ENCODE measurements at regions not wholly inside any gene's neighbourhood (a gene's known extent, or its start where the extent isn't known, plus 50 kb on each side); places are given as distances from the start of the nearest gene placed in this dataset.

DNA sequence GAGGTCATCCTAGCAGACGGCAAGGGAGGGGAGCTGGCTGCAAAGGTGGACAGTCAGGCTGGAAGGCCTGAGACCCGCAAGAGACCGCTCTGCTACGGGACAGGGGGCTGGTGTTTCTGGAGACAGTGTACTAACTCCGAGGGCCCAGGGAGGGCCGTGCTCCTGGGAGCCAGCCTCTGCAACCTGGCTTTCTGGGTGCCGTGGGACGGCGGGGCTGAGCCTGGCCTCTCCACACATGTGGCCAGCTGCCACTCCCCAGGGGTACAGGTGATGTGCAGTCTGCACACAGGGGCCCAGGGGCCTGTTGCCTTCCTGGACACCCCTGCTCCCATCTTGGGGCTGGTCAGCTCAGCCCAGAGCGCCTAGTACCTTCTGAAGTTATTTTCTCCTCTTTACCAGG, 92.2 kb downstream of the MRPL36 start:
- Histone ChIP-seq H3K36me3 (replicated peaks in 1 of 2; ENCODE audit: control insufficient read depth in 1 of 2, insufficient read depth in 2 of 2, low read length in 2 of 2) (no peaks in the 10 kb centered on the region), H3K4me1 (ENCODE audit: control insufficient read depth in 1 of 2, insufficient read depth in 2 of 2, low read length in 2 of 2) (no peaks in the 10 kb centered on the region), H4K20me1 (ENCODE audit: insufficient read depth, low read length) (no peaks in the 10 kb centered on the region), H3K4me2 (replicated peaks; ENCODE audit: extremely low read depth, low read length, poor library complexity, severe bottlenecking) (no peak overlapping the region), H3K79me2 (ENCODE audit: insufficient read depth, low read length) (no peaks in the 10 kb centered on the region), H2AFZ (ENCODE audit: insufficient read depth, low read depth, low read length, poor library complexity, severe bottlenecking) (no peak overlapping the region), H3K27me3 (ENCODE audit: control insufficient read depth in 2 of 2, insufficient read depth in 2 of 2, low read length in 2 of 2) (peaks cover 2 to 13% of the 10 kb centered on the region in 2 donors), H3K9me3 (replicated peaks in 1 of 2; ENCODE audit: control insufficient read depth in 1 of 2, insufficient read depth in 1 of 2, low read length in 2 of 2) (no peaks in the 10 kb centered on the region), H3K9ac (ENCODE audit: insufficient read depth, low read length, poor library complexity, severe bottlenecking) (no peak overlapping the region), H3K27ac (ENCODE audit: low read depth in 1 of 2, low read length in 2 of 2) (no peak overlapping the region), H3K4me3 (replicated peaks in 1 of 3; ENCODE audit: low read depth in 2 of 3, low read length in 3 of 3) (no peak overlapping the region)
- Mint-ChIP-seq H3K4me3 (no peak overlapping the region), H3K4me1 (no peaks in the 10 kb centered on the region), H3K27ac (no peak overlapping the region), H3K27me3 (ENCODE audit: low read depth in 3 of 3) (peaks cover 16 to 28% (median 19%) of the 10 kb centered on the region in 3 donors), H3K9me3 (peaks cover 0 to 16% (median 6%) of the 10 kb centered on the region in 7 donors), H3K36me3 (no peaks in the 10 kb centered on the region)
- no peak for TF ChIP-seq CTCF (IDR thresholded peaks at IDR 0.05)
- intact Hi-C loops (cut with micrococcal nuclease): no loop called here
- 91% methylated on average over 5 of the region's 10 CpGs for WGBS (ENCODE audit: insufficient coverage)
- DNase-seq: no peak

- Histone ChIP-seq H3K4me1 (ENCODE audit: control insufficient read depth in 1 of 2, insufficient read depth in 2 of 2, low read length in 2 of 2) (no peaks in the 10 kb centered on the region), H3K4me3 (replicated peaks in 1 of 3; ENCODE audit: low read depth in 2 of 3, low read length in 3 of 3) (no peak overlapping the region), H4K20me1 (ENCODE audit: insufficient read depth, low read length) (no peaks in the 10 kb centered on the region), H3K9ac (ENCODE audit: insufficient read depth, low read length, poor library complexity, severe bottlenecking) (no peak overlapping the region), H2AFZ (ENCODE audit: insufficient read depth, low read depth, low read length, poor library complexity, severe bottlenecking) (no peak overlapping the region), H3K9me3 (replicated peaks in 1 of 2; ENCODE audit: control insufficient read depth in 1 of 2, insufficient read depth in 1 of 2, low read length in 2 of 2) (no peaks in the 10 kb centered on the region), H3K4me2 (replicated peaks; ENCODE audit: extremely low read depth, low read length, poor library complexity, severe bottlenecking) (no peak overlapping the region), H3K79me2 (ENCODE audit: insufficient read depth, low read length) (no peaks in the 10 kb centered on the region), H3K36me3 (replicated peaks in 1 of 2; ENCODE audit: control insufficient read depth in 1 of 2, insufficient read depth in 2 of 2, low read length in 2 of 2) (no peaks in the 10 kb centered on the region), H3K27me3 (ENCODE audit: control insufficient read depth in 2 of 2, insufficient read depth in 2 of 2, low read length in 2 of 2) (peaks cover 2 to 13% of the 10 kb centered on the region in 2 donors), H3K27ac (ENCODE audit: low read depth in 1 of 2, low read length in 2 of 2) (no peak overlapping the region)
- intact Hi-C loops (cut with micrococcal nuclease): no loop called here
- no peaks in the 10 kb centered on the region for H3K4me1 Mint-ChIP-seq
- peaks cover 0 to 16% (median 6%) of the 10 kb centered on the region in 7 donors for H3K9me3 Mint-ChIP-seq
- no peak for DNase-seq
- peaks cover 16 to 28% (median 21%) of the 10 kb centered on the region in 3 donors for H3K27me3 Mint-ChIP-seq (ENCODE audit: low read depth in 3 of 3)
- WGBS (ENCODE audit: insufficient coverage): 94% methylated on average over 5 of the region's 11 CpGs
- H3K27ac Mint-ChIP-seq: no peak overlapping the region
- no peaks in the 10 kb centered on the region for H3K36me3 Mint-ChIP-seq
- no peak for TF ChIP-seq CTCF (IDR thresholded peaks at IDR 0.05)
- no peak overlapping the region for H3K4me3 Mint-ChIP-seq
These were observed 93.2 kb downstream of the MRPL36 start for GRCh38 chr5:1706428-1706827.

All from CD14-positive monocyte (primary cell).